ENCODE measurements at regions not wholly inside any gene's neighbourhood (a gene's known extent, or its start where the extent isn't known, plus 50 kb on each side); places are given as distances from the start of the nearest gene placed in this dataset.

DNA sequence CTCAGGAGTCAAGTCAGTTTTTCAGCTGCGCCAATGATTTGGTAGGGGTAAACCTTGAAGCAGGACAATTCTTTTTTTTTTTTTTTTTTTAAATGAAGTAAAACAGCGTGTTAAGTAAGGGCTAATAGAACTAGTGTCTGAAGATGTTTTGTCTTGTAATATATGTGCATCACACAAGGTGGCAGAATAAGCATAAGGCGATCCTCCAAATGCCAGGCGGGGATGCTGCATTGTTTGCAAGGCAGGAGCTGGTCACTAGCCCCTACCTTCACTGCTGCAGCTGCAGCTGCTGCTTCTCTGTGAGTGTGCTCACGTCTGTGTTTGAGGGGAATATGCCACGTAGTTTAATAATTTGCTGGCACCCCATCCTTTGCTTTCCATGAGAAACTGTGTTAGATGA, 272.7 kb upstream of the MAP3K7 start:
- Histone ChIP-seq H3K36me3 (ENCODE audit: insufficient read depth) (no peaks in the 10 kb centered on the region), H3K27ac (ENCODE audit: low read depth) (no peak overlapping the region), H3K4me1 (ENCODE audit: insufficient read depth) (no peaks in the 10 kb centered on the region), H3K4me3 (ENCODE audit: low read depth, low read length) (no peak overlapping the region)
- WGBS, result 45% methylated on average over 6 of the region's 6 CpGs
- DNase-seq (ENCODE audit: extremely low spot score), result no peak

DNA sequence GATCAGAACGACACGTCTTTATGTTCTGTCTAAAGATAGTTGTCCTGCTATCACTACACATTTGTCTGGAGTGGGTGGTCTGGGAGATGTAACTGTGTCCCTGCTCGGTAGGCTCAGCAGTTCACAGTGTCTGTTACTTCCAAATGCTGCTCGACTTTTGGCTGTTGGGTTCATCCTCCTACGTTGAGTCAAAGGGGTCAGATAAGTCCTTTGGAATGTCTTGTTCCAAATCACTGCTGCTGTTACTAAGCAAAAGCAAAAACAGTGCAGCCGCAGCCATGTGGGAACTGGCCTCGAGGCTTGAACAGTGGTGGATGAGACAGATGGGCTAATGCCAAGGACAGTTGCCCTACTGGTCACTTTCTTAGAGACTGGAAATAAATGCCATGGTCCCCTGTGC, 272.2 kb upstream of the MAP3K7 start:
- Histone ChIP-seq H3K36me3 (ENCODE audit: insufficient read depth) (no peaks in the 10 kb centered on the region), H3K27ac (ENCODE audit: low read depth) (no peak overlapping the region), H3K4me3 (ENCODE audit: low read depth, low read length) (no peak overlapping the region), H3K4me1 (ENCODE audit: insufficient read depth) (no peaks in the 10 kb centered on the region)
- no peak for DNase-seq (ENCODE audit: extremely low spot score)
- WGBS, result 30% methylated on average over 7 of the region's 7 CpGs

DNA sequence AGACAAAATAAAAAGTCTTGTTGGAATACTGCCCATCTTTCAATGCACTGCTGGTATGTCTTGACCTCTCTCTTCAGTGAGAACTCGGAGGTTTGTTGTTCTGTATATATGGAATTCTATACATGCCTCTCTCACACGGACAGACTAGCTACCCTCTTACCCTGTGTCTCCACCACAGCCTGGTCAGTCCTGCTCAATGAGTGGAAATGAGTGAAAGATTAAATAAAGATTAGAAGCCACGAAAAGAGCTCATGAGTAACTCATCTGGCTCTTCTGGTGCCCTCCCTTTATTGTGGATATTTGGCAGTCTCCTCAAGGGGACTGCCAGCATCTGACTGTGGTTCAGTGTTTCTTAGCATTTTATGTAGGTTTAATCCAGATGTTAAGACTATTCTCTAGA, 262.8 kb upstream of the MAP3K7 start:
- no peak for DNase-seq (ENCODE audit: extremely low spot score)
- no peaks in the 10 kb centered on the region for H3K4me1 ChIP-seq (ENCODE audit: insufficient read depth)
- H3K27ac ChIP-seq (ENCODE audit: low read depth), result no peak overlapping the region
- 31% methylated on average over 3 of the region's 3 CpGs for WGBS
- no peaks in the 10 kb centered on the region for H3K36me3 ChIP-seq (ENCODE audit: insufficient read depth)
- no peak overlapping the region for H3K4me3 ChIP-seq (ENCODE audit: low read depth, low read length)

DNA sequence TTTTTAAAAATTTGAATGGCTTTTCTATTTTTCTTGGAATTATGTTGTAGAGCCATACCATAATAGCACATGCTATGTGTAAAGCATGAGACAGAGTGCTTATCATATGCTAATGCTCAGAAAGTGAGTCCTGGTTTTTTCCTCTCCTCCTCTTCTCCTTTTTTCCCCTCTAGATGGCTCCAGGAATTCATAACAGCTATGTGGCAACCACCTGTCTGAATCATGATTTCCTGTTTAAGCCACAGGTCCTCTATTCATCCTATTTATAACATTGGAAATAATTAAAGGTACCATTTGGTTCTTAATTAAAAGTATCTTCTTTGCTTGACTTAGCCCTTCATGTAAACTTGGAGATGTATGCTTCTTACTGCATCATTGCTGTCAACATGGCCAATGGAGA, 260.0 kb upstream of the MAP3K7 start:
- no peaks in the 10 kb centered on the region for H3K36me3 ChIP-seq (ENCODE audit: insufficient read depth)
- H3K4me3 ChIP-seq (ENCODE audit: low read depth, low read length), result no peak overlapping the region
- H3K27ac ChIP-seq (ENCODE audit: low read depth), result no peak overlapping the region
- no peak for DNase-seq (ENCODE audit: extremely low spot score)
- H3K4me1 ChIP-seq (ENCODE audit: insufficient read depth), result no peaks in the 10 kb centered on the region

DNA sequence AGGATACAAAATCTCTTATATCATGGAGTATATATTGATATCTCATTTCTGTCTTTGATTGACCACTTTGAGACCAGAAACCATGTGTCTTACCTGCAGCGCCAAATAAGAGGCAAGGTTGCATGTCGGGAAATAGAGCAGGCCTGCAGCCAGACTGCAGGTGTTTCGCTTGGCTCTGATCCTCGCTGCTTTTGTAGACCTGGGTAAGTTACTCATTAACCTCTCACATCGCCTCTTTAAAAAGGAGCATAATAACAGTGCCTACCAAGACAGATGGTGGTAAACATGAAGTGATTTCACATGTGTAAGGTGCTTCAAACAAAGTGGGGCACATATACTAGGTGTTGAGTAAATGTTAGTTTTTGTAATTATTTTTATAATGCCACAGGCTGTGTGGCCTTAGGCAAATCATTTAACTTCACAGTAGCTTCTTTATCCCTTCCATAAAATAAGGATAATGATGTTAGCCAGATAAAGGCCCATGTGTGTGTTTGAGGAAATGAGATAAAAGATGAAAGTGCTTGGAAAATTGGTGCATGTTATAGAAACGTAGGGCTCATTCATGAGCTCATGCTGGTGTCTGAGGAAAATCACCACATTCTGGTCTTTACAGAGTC, 248.8 kb upstream of the MAP3K7 start:
- H3K4me3 ChIP-seq (ENCODE audit: low read depth, low read length), result no peak overlapping the region
- DNase-seq (ENCODE audit: extremely low spot score), result no peak
- 76% methylated on average over 6 of the region's 6 CpGs for WGBS

DNA sequence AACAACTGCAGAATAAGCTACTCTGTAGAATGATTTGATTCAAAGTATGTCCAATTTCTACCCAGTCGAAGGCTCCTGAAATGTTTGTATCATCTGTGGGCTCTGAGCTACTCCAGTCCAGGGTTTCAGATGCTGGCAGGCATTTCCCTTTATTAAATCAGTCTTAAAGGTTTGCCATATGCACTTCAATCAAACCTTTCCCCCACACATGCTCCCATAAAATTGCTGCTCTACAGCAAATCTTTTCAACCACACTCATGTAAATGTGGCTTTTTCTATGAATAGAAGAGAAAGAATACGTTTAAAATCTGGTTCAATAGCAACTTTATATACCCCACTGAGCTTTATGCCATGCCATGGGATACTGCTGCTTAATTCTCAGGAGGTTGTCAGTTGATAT, 242.4 kb upstream of the MAP3K7 start:
- Histone ChIP-seq H3K4me1 (ENCODE audit: insufficient read depth) (no peaks in the 10 kb centered on the region), H3K36me3 (ENCODE audit: insufficient read depth) (no peaks in the 10 kb centered on the region), H3K4me3 (ENCODE audit: low read depth, low read length) (no peak overlapping the region), H3K27ac (ENCODE audit: low read depth) (no peak overlapping the region)
- 57% methylated on average over 2 of the region's 2 CpGs for WGBS
- DNase-seq (ENCODE audit: extremely low spot score), result no peak

More for the DNA sequence above, 248.8 kb upstream of the MAP3K7 start:
- H3K27ac ChIP-seq (ENCODE audit: low read depth), result no peak overlapping the region
- no peaks in the 10 kb centered on the region for H3K36me3 ChIP-seq (ENCODE audit: insufficient read depth)
- H3K4me1 ChIP-seq (ENCODE audit: insufficient read depth), result no peaks in the 10 kb centered on the region

DNA sequence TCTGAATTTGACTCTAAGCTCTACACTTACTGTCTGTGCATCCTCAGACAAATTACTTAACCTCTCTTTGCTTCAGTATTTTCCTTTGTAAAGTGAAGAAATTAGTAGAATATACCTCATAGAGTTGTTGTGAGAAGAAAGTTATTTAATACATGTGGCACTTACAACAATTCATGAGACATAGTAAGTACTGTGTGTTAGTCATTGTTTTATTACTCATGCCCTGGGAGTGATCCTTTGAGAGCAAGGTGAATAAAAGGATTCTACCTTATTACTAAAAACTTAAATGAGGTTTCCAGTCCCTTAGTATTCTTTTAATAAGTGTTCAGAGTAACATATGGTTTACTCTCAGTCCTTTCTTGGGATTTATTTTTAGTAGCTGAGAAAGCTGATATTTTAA, 233.6 kb upstream of the MAP3K7 start:
- no peak overlapping the region for H3K4me3 ChIP-seq (ENCODE audit: low read depth, low read length)
- H3K36me3 ChIP-seq (ENCODE audit: insufficient read depth), result peaks cover 2% of the 10 kb centered on the region
- no peaks in the 10 kb centered on the region for H3K4me1 ChIP-seq (ENCODE audit: insufficient read depth)
- DNase-seq (ENCODE audit: extremely low spot score), result no peak
- no peak overlapping the region for H3K27ac ChIP-seq (ENCODE audit: low read depth)

DNA sequence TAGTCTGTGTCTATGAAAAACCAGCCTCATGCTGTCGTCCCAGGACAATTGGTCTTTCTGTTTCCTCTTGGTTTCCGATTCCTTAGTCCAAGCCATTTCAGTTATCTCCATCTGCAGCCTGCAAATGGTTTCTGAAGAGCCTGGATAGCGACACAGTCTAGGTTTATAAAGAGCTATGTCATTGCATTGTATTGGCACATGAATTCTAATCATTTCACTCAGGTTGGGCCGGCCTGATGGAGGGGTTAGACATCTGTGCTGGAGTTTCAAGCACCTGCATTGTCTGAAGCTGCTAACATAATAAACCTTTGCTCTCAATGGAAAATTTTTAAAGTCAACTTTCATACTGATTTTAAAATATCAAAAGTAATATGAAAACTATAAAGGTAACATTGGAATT, 232.6 kb upstream of the MAP3K7 start:
- H3K4me3 ChIP-seq (ENCODE audit: low read depth, low read length), result no peak overlapping the region
- H3K27ac ChIP-seq (ENCODE audit: low read depth), result no peak overlapping the region
- no peak for DNase-seq (ENCODE audit: extremely low spot score)
- 76% methylated on average over 4 of the region's 4 CpGs for WGBS
- peaks cover 2% of the 10 kb centered on the region for H3K36me3 ChIP-seq (ENCODE audit: insufficient read depth)
- H3K4me1 ChIP-seq (ENCODE audit: insufficient read depth), result no peaks in the 10 kb centered on the region

DNA sequence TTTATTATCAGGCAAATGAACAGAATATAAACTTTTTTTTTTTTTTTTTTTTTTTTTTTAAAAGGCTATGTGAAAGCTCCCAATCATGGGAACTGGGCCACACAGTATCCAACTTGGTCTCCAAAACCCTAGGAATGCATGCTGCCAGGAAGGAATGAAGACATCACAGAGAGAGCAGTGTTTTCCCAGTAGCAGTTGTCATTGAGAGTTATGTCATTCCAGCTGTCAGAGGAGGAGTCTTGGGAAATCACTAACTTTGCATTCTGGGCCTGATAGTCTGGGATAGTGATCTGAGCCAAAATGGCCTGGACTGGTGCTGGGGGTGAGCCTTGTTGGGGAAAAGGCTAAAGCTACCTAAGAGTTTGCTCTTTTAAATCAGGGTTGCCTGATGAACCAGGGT, 231.3 kb upstream of the MAP3K7 start:
- Histone ChIP-seq H3K4me1 (ENCODE audit: insufficient read depth) (no peaks in the 10 kb centered on the region), H3K27ac (ENCODE audit: low read depth) (no peak overlapping the region), H3K4me3 (ENCODE audit: low read depth, low read length) (no peak overlapping the region), H3K36me3 (ENCODE audit: insufficient read depth) (peaks cover 2% of the 10 kb centered on the region)
- DNase-seq (ENCODE audit: extremely low spot score), result no peak

DNA sequence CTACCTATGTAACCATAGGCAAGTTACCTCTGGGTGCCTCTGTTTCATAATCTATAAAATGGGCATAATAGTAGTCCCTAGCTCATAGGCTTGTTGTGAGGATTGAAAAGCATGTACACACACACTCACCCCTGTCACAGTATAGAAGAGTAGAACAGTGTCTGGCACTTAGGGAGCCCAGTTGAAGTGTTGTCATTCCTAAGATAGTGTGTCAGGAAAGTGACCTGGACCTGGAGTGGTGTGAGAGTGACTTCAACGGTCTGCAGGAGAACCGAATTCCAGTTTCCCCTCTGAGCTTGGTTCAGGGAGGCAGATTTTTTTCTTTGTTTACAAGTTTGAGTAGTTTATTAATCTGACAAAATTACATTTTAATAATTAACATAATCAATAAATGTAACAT, 229.9 kb upstream of the MAP3K7 start:
- Histone ChIP-seq H3K27ac (ENCODE audit: low read depth) (no peak overlapping the region), H3K36me3 (ENCODE audit: insufficient read depth) (peaks cover 2% of the 10 kb centered on the region), H3K4me3 (ENCODE audit: low read depth, low read length) (no peak overlapping the region), H3K4me1 (ENCODE audit: insufficient read depth) (no peaks in the 10 kb centered on the region)
- DNase-seq (ENCODE audit: extremely low spot score), result no peak
- 82% methylated on average over 2 of the region's 2 CpGs for WGBS

DNA sequence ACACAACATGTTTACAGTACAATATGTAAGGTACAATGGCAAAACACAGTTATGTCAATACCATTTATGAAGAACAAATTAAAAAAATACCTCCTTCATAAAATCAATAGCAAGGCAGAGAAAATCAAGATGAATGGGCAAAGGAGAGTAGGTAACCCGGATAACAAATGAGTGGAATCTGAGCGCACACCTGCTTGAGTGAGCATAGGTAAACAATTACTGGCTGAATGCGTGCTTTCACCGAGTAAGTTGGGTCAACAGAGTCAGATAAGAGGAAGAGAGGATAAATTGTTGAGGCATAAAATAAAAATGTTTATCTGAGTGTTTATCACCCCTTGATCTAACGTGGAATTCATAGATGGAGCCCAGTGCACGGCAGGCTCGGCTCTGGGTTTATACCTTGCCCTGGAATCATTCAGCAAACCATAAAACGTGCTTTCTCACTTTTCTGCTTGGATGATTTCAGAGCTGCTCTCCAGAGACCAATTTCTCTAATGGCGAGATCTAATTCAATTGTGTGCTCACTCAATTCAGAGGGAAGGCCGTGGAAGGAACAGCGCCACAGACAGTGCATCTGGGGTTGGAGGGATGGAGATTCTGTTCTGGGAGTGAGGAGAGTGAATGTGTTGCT, 224.8 kb upstream of the MAP3K7 start:
- no peak overlapping the region for H3K4me3 ChIP-seq (ENCODE audit: low read depth, low read length)
- DNase-seq (ENCODE audit: extremely low spot score), result no peak
- no peak overlapping the region for H3K27ac ChIP-seq (ENCODE audit: low read depth)
- WGBS, result 54% methylated on average over 11 of the region's 11 CpGs
- no peaks in the 10 kb centered on the region for H3K36me3 ChIP-seq (ENCODE audit: insufficient read depth)
- no peaks in the 10 kb centered on the region for H3K4me1 ChIP-seq (ENCODE audit: insufficient read depth)

DNA sequence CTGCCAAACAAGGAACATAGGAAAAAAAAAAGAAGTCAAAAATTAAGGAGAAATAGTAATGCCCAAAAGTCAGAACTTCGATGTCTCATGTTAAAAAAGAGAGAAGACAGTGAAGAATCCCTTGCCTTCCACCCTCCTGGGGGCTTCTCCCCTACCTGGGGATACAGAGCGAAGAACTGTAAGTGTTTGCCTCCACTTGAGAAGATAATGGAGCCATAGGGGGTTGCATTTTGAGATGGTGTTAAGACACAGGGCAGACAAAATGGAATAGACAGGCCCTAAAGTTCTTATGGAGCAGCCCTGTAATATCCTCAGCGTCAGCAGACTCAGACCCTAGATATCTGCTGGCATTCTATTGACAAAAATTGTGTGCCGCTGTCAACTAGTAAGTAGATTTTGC, 222.2 kb upstream of the MAP3K7 start:
- no peak for DNase-seq (ENCODE audit: extremely low spot score)
- H3K36me3 ChIP-seq (ENCODE audit: insufficient read depth), result no peaks in the 10 kb centered on the region
- WGBS, result 86% methylated on average over 4 of the region's 4 CpGs
- no peak overlapping the region for H3K4me3 ChIP-seq (ENCODE audit: low read depth, low read length)
- no peaks in the 10 kb centered on the region for H3K4me1 ChIP-seq (ENCODE audit: insufficient read depth)
- H3K27ac ChIP-seq (ENCODE audit: low read depth), result no peak overlapping the region

DNA sequence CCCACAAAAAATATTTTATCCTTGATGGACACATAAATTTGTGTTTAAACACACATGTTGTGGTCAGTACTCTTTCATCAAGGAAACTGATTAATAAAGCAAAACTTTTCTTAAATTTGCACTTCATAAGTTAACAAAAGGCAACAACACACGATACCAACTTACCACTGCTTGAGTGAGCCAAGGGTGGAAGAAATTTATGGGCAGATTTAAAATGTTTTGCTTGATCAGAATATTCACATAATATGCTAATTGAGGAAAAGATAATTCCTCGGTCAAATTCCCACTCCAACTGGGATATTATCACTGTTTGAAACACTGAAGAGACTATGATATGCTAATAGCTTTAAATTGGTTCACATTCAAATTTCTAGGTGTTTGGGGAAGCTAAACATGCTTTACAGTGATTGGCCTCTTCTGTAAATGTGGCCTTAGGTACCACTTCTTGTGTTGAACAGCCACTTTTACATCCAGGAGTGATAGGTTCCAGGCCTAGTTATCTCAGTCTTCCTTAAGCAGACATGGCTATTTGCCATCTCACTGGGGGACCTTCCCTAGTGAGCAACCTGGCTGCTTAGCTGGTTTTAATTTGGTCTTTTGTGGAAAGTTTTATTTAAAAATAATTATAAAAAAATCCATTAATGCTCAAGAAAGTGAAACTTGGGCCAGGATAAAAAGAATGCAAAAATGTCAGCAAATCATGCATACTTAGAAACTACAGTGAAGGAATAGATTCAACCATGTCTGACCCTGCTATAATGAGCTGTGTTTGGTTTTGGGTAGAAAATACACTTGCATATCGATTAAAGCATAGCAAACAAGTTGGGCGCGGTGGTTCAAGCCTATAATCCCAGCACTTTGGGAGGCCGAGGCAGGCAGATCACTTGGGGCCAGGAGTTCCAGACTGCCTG, 221.2 kb upstream of the MAP3K7 start:
- Histone ChIP-seq H3K27ac (ENCODE audit: low read depth) (no peak overlapping the region), H3K36me3 (ENCODE audit: insufficient read depth) (no peaks in the 10 kb centered on the region)

DNA sequence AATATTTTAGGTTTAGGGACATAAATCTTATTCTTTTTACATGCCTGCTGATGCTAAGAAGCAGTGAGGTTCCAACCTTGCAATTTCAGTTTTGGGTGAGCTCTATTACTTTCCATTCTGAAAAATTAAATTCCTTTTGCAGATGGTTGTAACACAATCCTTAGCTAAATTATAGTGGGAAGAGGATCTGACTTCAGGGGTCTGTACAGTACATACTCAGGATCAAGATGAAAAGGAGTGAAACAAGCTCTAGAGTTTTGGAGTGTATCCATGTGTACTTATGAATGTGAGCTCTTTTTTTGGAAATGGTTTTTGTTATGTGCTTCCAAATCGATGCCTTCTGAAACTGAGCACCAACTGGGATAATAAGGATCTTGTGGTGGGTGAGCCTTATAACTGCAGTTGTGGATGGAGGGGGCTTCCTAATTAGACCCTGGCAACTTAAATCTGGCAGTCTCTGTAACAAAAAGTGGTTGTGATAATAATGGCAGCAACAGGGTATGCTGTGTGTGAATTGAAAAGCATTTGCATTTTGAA, 218.8 kb upstream of the MAP3K7 start:
- no peak overlapping the region for H3K27ac ChIP-seq (ENCODE audit: low read depth)
- DNase-seq (ENCODE audit: extremely low spot score), result no peak
- H3K4me3 ChIP-seq (ENCODE audit: low read depth, low read length), result no peak overlapping the region
- WGBS, result 60% methylated on average over 1 of the region's 1 CpG
- H3K4me1 ChIP-seq (ENCODE audit: insufficient read depth), result no peaks in the 10 kb centered on the region
- H3K36me3 ChIP-seq (ENCODE audit: insufficient read depth), result no peaks in the 10 kb centered on the region

More for the DNA sequence above, 221.2 kb upstream of the MAP3K7 start:
- Histone ChIP-seq H3K4me1 (ENCODE audit: insufficient read depth) (no peaks in the 10 kb centered on the region), H3K4me3 (ENCODE audit: low read depth, low read length) (no peak overlapping the region)
- DNase-seq (ENCODE audit: extremely low spot score), result no peak
- 82% methylated on average over 6 of the region's 6 CpGs for WGBS

Data from urinary bladder (tissue), 3 donors.